IPS DF 19.7 (cell line): ENCODE measurements at regions not wholly inside any gene's neighbourhood (a gene's known extent, or its start where the extent isn't known, plus 50 kb on each side); places are given as distances from the start of the nearest gene placed in this dataset.
"Not testable (repeated sequence)": the region's sequence is repeated elsewhere in the genome, so short reads cannot be mapped to it uniquely, and the experiment has no call there.

Experiments used
- DNase-seq: peaks from one replicate; pipeline ENCODE4 v3.0.0-alpha.2; 2013; ENCODE audit warnings: low read depth, low spot score

DNA sequence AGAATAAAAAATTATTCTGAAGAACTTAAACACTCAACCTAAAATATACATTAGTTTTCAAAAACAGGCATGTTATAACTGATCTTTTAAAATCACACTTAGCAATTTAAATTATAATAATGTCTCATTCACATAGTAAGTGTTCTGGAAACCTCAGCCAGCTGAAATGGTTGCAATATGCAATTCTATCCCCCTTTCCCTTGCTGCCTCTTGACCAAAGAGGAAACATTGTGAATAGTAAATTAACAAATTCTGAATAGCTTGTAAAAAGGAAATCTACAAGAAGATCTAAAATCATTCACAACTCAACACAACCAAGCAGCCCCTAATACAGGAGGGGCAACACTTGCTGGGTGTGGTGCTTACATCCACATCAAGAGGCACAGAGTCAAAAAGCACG, 431.9 kb downstream of the BCAT1 start:
- DNase-seq: no peak

GRCh38 chr12:24510581-24511125, 438.2 kb downstream of the BCAT1 start:
- no peak for DNase-seq

- DNase-seq: no peak
Observed at GRCh38 chr12:24507827-24508226, 441.1 kb downstream of the BCAT1 start.

DNA sequence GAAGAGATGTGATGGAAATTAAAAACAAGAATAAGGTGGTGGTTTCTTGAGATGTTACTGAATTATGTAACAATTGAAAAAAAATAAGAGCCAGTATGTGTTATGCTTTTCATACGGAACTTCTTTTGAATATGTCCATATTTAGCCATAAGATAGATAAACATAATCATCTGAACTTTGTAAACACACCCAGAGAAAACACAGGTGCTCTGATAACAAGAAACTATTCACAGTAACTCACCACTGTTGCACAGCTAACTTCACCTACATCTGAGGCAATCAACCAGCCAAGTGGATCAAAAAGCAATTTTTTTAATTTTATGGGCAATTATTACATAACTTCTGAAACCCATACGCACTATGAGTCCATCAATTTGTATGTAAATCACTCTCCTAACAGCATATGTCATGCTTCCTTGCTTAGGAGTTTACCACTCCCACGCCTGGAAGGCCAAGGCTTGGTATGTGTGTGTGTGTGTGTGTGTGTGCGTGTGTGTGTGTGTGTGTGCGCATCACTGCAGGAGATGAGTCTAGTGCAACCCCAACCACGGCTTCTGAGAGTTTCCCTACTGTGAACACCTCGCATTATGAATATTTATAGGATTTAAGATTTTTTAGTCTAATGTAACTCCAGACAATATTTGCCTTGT, 443.4 kb downstream of the BCAT1 start:
- DNase-seq: no peak

DNA sequence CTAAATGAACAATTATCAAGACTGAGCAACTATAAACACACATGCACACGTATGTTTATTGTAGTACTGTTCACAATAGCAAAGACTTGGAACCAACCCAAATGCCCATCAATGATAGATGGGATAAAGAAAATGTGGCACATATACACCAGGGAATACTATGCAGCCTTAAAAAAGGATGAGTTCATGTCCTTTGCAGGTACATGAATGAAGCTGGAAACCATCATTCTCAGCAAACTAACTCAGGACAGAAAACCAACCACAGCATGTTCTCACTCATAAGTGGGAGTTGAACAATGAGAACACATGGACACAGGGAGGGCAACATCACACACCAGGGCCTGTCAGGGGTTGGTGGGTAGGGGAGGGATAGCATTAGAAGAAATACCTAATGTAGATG, 445.4 kb downstream of the BCAT1 start:
- not testable (repeated sequence) for DNase-seq

- DNase-seq: no peak
Observed at GRCh38 chr12:24500831-24501230, 448.1 kb downstream of the BCAT1 start.

DNA sequence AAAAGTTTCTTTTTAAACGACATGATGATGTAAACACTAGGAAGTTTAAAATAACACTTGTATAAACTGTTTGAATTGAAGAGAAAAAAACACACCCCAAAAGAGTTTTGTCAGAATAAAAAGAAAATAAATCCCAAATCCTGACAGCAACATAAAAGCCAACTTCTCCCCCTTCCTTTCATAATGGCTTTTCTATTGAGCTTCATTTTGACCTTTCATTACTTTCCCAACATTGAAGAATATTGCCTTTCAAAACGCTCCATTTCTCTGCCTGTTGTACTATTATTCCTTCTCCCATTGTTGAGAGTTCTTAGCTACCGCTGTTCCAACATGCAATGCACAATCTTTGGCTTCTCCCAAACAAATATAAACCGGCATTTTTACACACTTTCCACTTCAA, 448.5 kb downstream of the BCAT1 start:
- no peak for DNase-seq

- no peak for DNase-seq
Observed at GRCh38 chr12:24499151-24500146, 449.5 kb downstream of the BCAT1 start.

GRCh38 chr12:24496755-24497154, 452.1 kb downstream of the BCAT1 start:
- DNase-seq: no peak

DNA sequence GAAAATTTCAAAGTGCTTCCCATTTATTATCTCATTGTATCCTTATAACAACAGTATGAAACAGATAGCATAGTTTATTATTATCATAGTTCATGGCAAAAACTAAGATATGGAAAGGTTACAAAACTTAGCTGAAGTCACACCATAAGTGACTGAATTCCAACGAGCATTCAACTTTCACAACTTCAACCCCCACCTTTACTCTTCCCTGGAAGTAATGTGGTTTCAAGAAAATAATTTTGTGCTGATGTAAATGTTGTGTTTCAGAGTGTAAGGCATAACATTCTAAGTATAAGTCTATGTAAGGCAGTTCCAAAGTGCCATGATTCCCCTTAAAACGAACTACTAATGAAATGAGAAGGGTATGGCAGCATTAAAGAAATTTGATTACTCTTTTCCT, 454.5 kb downstream of the BCAT1 start:
- DNase-seq: no peak

DNA sequence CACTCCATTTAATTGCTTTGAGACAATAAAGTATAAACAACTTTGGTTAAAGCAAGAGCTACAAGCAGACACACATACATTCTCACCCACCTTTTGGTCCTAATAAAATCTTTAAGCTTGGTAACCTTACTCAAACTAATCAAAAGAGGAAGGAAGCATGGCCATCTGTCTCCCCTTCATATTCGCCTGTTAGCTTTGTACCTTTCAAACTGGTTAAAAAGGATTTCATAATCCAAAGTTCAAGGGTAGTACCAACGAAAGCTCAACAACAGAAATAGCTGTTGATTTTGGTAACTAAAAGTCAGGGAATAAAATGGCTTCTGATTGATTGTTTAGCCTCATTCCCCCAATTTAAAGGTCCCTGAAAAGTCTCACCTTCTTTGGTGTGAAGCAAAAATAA, 456.9 kb downstream of the BCAT1 start:
- no peak for DNase-seq

GRCh38 chr12:24489939-24490338, 459.0 kb downstream of the BCAT1 start:
- no peak for DNase-seq

DNA sequence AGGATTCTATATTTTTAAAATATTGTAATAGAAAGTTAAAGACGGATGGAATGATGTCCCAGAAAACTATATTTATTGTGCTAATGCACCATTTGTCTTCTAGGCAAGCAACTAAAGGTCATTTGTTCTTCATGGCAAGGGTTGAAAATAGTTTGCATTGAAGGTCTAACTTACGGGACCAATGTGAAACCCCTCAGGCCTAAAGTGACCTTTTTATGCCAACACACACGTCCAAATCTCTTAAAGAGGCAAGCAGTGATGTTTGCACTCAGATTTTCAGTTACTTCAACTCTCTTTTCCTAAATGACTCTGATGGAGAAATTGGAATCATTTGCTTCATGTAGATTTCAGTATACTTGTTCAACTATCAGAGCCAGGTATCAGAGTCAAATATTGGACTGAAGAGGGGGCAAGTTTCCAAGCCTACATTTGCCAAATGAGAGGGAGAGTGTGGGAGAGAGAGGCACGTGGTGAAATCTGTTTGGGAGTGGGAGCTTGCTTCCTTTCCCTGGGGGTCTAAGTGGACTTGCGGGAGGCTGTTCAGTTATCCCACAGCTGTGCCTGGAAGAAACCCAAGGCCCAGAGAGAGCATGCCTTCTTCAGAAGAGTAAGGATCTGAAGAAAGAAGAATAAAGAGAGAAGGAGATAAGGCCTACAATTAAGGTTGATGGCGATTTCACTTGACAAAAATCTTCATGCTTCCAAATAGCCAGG, 459.8 kb downstream of the BCAT1 start:
- no peak for DNase-seq

DNA sequence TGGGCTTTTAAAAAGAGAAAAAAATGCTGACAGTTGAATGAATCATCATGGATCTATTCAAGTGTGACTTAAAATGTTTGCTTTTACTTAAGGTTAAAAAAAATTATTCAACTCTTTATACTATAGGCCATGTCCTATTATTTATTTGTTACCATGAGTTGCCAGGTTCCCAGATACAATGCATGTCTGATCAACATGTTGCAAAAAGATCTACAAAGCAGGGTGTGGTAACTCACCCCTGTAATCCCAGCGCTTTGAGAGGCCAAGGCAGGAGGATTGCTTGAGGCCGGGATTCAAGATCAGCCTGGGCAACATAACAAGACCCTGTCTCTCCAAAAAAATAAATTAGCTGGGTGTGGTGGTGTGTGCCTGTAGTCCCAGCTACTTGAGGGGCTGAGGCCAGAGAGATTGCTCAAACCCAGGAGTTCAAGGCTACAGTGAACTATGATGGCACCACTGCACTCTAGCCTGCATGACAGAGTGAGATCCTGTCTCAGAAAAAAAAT, 460.8 kb downstream of the BCAT1 start:
- DNase-seq: no peak

DNA sequence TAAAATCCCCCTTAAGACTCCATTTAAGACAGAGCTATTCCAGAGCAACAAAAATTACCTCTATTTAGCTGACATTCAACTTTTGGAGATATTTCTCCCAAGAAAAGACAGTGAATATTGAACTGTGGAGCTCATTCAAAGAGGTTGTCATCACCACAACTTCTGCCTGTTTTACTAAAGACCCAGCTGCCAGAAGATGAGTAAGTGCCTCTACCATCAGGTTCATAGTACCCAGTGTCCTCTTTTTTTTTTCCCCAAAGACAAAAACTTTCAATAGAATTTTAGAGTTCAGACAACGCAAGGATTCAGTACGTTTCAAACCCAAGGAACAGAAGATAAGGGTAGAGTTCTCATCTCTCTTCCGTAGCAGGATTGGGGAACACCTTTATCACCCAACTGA, 461.3 kb downstream of the BCAT1 start:
- no peak for DNase-seq

DNA sequence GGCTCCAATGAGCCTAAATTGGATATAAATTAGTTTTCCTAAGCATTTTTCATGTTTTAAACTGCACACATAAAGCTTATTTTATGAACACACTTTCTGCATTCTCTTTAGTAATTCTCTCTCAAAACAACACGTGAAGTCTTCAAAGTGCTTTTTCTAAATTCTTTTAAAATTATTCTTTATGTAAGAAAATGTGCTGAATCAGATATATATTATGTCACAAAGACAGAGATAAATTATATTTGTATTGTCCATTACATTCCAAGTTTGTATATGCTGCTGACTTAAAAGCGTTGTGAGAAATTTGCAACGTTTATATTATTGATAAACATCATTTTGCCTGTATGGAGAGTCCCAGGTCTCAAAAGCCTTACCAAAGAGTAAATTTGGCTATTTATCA, 465.2 kb downstream of the BCAT1 start:
- DNase-seq: no peak

DNA sequence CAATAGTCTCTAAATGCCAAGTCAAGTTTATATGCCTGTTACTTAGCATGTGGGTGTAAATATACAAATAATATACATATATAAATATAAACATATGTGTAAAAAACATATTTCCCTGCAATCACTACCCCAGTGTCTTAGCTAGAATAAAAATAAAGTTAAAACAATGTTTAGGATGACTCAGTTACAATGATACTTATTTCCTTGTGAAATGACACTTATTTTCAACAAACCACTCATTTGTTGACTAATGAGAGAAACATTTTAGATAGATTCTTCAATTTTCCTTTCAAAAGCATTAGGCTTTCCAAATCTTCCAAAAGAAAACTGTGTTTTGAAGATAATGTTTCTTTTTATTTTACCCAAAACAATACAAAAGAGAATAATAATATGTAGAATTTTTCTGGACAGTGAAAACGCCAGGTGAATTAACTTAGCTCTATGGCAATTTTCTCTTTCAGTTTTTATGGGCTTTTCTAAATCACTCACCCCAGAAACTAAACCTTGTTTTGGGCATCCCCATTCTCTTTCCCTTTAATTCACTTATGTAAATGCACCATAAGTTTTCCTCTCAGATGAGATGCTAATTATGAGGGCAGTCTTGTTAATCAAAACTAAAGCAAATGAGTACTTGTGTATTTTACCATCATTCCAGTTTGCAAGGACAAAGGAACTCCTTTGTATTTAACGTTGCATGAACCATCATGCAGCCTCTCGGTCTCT, 465.9 kb downstream of the BCAT1 start:
- no peak for DNase-seq

- DNase-seq: no peak
Observed at GRCh38 chr12:24482044-24482443, 466.9 kb downstream of the BCAT1 start.

DNA sequence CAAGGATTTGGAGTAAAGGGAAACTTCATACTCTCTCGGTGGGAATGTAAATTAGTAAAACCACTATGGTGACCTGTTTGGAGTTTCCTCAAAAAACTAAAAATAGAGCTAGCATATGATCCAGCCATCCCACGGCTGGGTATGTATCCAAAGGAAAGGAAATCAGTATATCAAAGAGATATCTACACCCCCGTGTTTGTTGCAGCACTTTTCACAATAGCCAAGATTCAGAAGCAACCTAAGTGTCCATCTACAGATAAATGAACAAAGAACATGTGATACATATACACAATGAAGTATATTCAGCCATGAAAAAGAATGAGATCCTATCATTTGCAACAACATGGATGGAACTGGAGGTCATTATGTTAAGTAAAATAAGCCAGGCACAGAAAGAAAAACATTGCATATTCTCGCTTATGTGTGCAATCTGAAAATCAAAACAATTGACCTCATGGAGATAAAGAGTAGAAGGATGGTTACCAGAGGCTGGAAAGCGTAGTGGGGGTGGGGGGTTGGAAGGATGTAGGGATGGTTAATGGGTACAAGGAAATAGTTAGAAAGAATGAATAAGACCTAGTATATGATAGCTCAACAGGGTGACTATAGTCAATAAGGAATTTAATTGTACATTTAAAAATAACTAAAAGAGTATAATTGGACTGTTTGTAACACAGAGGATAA, 468.0 kb downstream of the BCAT1 start:
- DNase-seq: no peak

DNA sequence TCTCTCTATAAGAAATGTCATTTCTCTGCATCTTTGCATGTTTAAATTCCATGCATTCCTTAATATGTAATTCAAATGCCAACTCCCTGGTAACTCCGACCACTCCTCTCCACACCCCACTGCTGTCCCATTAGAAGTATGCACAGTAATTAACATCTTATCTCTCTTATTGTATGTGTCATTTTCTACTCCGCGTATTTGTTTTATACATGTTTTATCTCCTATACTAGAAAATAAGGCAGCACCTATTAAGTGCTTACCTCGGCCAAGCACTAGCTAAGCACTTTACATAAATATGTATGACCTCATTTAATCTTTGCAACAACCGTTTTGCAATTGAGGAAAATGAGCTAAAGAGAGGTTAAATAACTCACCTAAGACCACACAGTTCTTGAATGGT, 469.8 kb downstream of the BCAT1 start:
- DNase-seq: no peak

DNA sequence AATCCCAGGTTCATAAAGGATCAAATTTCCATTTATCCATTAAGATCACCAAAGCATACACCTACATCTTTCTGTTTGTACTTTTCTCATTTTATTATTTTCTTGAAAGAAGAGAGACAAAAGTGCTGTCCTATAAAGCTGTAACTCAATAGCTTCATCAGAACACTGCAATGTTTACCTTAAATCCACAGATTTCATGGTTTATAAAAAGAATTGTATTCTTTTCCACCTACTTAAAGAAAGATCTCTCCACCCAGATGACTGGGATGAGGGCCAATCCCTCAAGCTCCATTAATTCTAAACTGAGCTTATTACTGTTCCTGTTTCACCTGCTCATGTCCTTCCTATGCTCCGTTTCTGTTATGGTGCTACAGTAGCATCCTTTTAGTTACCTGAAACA, 470.6 kb downstream of the BCAT1 start:
- DNase-seq: no peak
